Breast epithelium (tissue), 3 donors: ENCODE measurements at regions not wholly inside any gene's neighbourhood (a gene's known extent, or its start where the extent isn't known, plus 50 kb on each side); places are given as distances from the start of the nearest gene placed in this dataset.

Experiments used
- POLR2A ChIP-seq: fragments of 450-650 bp; IDR thresholded peaks from one replicate; pipeline ENCODE4 v1.6.1; 2016; ENCODE audit warnings: antibody characterized with exemption, mild to moderate bottlenecking, moderate library complexity
- POLR2AphosphoS5 ChIP-seq, 3 donors: sonication (generic); formaldehyde crosslinking; IDR thresholded peaks; one replicate each; pipeline ENCODE4 v1.6.1; 2017; ENCODE audit warnings: antibody characterized with exemption in 3 of 3

- no peak for TF ChIP-seq POLR2AphosphoS5 (IDR thresholded peaks at IDR 0.05)
- TF ChIP-seq POLR2A, result no peak
These were observed 218.1 kb upstream of the DMRTA1 start for GRCh38 chr9:22228542-22228941.
